ENCODE measurements at regions not wholly inside any gene's neighbourhood (a gene's known extent, or its start where the extent isn't known, plus 50 kb on each side); places are given as distances from the start of the nearest gene placed in this dataset.

GRCh38 chr12:107393043-107393717 lies 292.4 kb upstream of the PWP1 start:
- no peak for DNase-seq (ENCODE audit: insufficient read length, low spot score)
- FAIRE-seq, result no peak

GRCh38 chr12:107394693-107395092 lies 290.9 kb upstream of the PWP1 start:
- FAIRE-seq (no peak), DNase-seq (ENCODE audit: insufficient read length, low spot score) (no peak)

- DNase-seq (ENCODE audit: insufficient read length, low spot score) (no peak), FAIRE-seq (no peak)
Observed at GRCh38 chr12:107395817-107396216, 289.8 kb upstream of the PWP1 start.

- FAIRE-seq, result no peak
Observed at GRCh38 chr12:107396991-107397390, 288.6 kb upstream of the PWP1 start.

GRCh38 chr12:107397890-107398500 lies 287.6 kb upstream of the PWP1 start:
- FAIRE-seq (no peak), DNase-seq (ENCODE audit: insufficient read length, low spot score) (no peak)

More at GRCh38 chr12:107396991-107397390, 288.6 kb upstream of the PWP1 start:
- no peak for DNase-seq (ENCODE audit: insufficient read length, low spot score)

- no peak for FAIRE-seq
- no peak for DNase-seq (ENCODE audit: insufficient read length, low spot score)
Observed at GRCh38 chr12:107399046-107399445, 286.6 kb upstream of the PWP1 start.

GRCh38 chr12:107400686-107401447 lies 284.7 kb upstream of the PWP1 start:
- FAIRE-seq (no peak), DNase-seq (ENCODE audit: insufficient read length, low spot score) (no peak)

GRCh38 chr12:107402041-107403022 lies 283.3 kb upstream of the PWP1 start:
- peak; percentile 54 for DNase-seq (ENCODE audit: insufficient read length, low spot score)
- no peak for FAIRE-seq

- peak; percentile 13 for FAIRE-seq
Observed at GRCh38 chr12:107404981-107405380, 280.6 kb upstream of the PWP1 start.

GRCh38 chr12:107405436-107405835 lies 280.2 kb upstream of the PWP1 start:
- FAIRE-seq (no peak), DNase-seq (ENCODE audit: insufficient read length, low spot score) (no peak)

More at GRCh38 chr12:107404981-107405380, 280.6 kb upstream of the PWP1 start:
- DNase-seq (ENCODE audit: insufficient read length, low spot score), result no peak

GRCh38 chr12:107406932-107407331 lies 278.7 kb upstream of the PWP1 start:
- DNase-seq (ENCODE audit: insufficient read length, low spot score) (no peak), FAIRE-seq (no peak)

- no peak for FAIRE-seq
- peak; percentile 66 for DNase-seq (ENCODE audit: insufficient read length, low spot score)
Observed at GRCh38 chr12:107411792-107412535, 273.6 kb upstream of the PWP1 start.

- peak; percentile 37 for DNase-seq (ENCODE audit: insufficient read length, low spot score)
Observed at GRCh38 chr12:107415071-107415470, 270.5 kb upstream of the PWP1 start.

GRCh38 chr12:107415834-107416233 lies 269.8 kb upstream of the PWP1 start:
- no peak for FAIRE-seq

More at GRCh38 chr12:107415071-107415470, 270.5 kb upstream of the PWP1 start:
- peak; percentile 28 for FAIRE-seq

GRCh38 chr12:107417004-107417403 lies 268.6 kb upstream of the PWP1 start:
- DNase-seq (ENCODE audit: insufficient read length, low spot score) (no peak), FAIRE-seq (no peak)

More at GRCh38 chr12:107415834-107416233, 269.8 kb upstream of the PWP1 start:
- no peak for DNase-seq (ENCODE audit: insufficient read length, low spot score)

- no peak for FAIRE-seq
- no peak for DNase-seq (ENCODE audit: insufficient read length, low spot score)
Observed at GRCh38 chr12:107418981-107419380, 266.6 kb upstream of the PWP1 start.

GRCh38 chr12:107423531-107423930 lies 262.1 kb upstream of the PWP1 start:
- FAIRE-seq (no peak), DNase-seq (ENCODE audit: insufficient read length, low spot score) (no peak)

- DNase-seq (ENCODE audit: insufficient read length, low spot score), result no peak
Observed at GRCh38 chr12:107429006-107429705, 256.4 kb upstream of the PWP1 start.

GRCh38 chr12:107431942-107432341 lies 253.7 kb upstream of the PWP1 start:
- FAIRE-seq (no peak), DNase-seq (ENCODE audit: insufficient read length, low spot score) (no peak)

More at GRCh38 chr12:107429006-107429705, 256.4 kb upstream of the PWP1 start:
- FAIRE-seq, result no peak

All from HTR-8/SVneo (cell line).